IMR-90 (cell line): ENCODE measurements at regions not wholly inside any gene's neighbourhood (a gene's known extent, or its start where the extent isn't known, plus 50 kb on each side); places are given as distances from the start of the nearest gene placed in this dataset.

ENCODE experiments used
- ATAC-seq: fragments of 200-7000 bp; cut with Tn5 transposase; 2 replicates; pipeline ENCODE4 v1.9.1; 2020; ENCODE audit warnings: low read depth, mild to moderate bottlenecking, moderate library complexity
- BruUV-seq: library from RNA; stranded (reverse); fragments of 400-500 nt; replicated peaks from 2 replicates; lab custom pipeline; 2021; lab: Mats Ljungman, UMichigan
- CTCF ChIA-PET: fragments of 300-600 bp; formaldehyde crosslinking; extraction: SDS; loops from one replicate; lab custom pipeline; 2021; ENCODE audit warnings: antibody characterized with exemption; lab: Yijun Ruan, JAX
- POLR2A ChIA-PET: fragments of 300-600 bp; sonication (Branson Sonifier 250); formaldehyde crosslinking; loops from one replicate; lab custom pipeline; 2022; ENCODE audit warnings: antibody characterized with exemption; ENCODE audit not compliant: unreplicated experiment; lab: Charles Lee
- DNase-seq: peaks from one replicate; pipeline ENCODE4 v3.0.0; 2013
- H2AFZ ChIP-seq: replicated peaks from 2 replicates; pipeline ENCODE3; 2013; ENCODE audit warnings: low read length, mild to moderate bottlenecking; ENCODE audit not compliant: poor library complexity
- H2AK5ac ChIP-seq: 2 replicates; pipeline ENCODE4 v1.6.1; 2013; ENCODE audit warnings: low read depth, low read length, inconsistent platforms
- H2AK9ac ChIP-seq: replicated peaks from 2 replicates; pipeline ENCODE3; 2013; ENCODE audit warnings: mild to moderate bottlenecking, low read depth, low read length, moderate library complexity; ENCODE audit not compliant: poor library complexity
- H2BK120ac ChIP-seq: 2 replicates; pipeline ENCODE4 v1.6.1; 2013; ENCODE audit warnings: low read depth, low read length, inconsistent platforms
- H2BK15ac ChIP-seq: 3 replicates; pipeline ENCODE4 v1.6.1; 2013; ENCODE audit warnings: low read depth, low read length, inconsistent platforms
- H2BK20ac ChIP-seq: 2 replicates; pipeline ENCODE4 v1.6.1; 2013; ENCODE audit warnings: low read depth, mild to moderate bottlenecking, inconsistent platforms, low read length, moderate library complexity
- H2BK5ac ChIP-seq: 2 replicates; pipeline ENCODE4 v1.6.1; 2013; ENCODE audit warnings: mild to moderate bottlenecking, low read depth, low read length, inconsistent platforms; ENCODE audit not compliant: poor library complexity, severe bottlenecking
- H3K14ac ChIP-seq: replicated peaks from 2 replicates; pipeline ENCODE4 v1.6.1; 2013; ENCODE audit warnings: low read depth, low read length, inconsistent platforms
- H3K18ac ChIP-seq: 2 replicates; pipeline ENCODE4 v1.6.1; 2013; ENCODE audit warnings: low read depth, low read length, control low read depth
- H3K23ac ChIP-seq: 2 replicates; pipeline ENCODE4 v1.6.1; 2013; ENCODE audit warnings: low read depth, low read length, inconsistent platforms
- H3K27ac ChIP-seq: 2 replicates; pipeline ENCODE4 v1.5.1; 2013; ENCODE audit warnings: mild to moderate bottlenecking, control low read depth, low read length; ENCODE audit not compliant: insufficient read depth
- H3K27me3 ChIP-seq: 2 replicates; pipeline ENCODE4 v1.6.1; 2013; ENCODE audit warnings: low read length; ENCODE audit not compliant: control insufficient read depth, insufficient read depth
- H3K36me3 ChIP-seq: 2 replicates; pipeline ENCODE4 v1.6.1; 2013; ENCODE audit warnings: low read length, mixed read lengths; ENCODE audit not compliant: control insufficient read depth, insufficient read depth
- H3K4ac ChIP-seq: 2 replicates; pipeline ENCODE4 v1.6.1; 2013; ENCODE audit warnings: low read depth, low read length, inconsistent platforms
- H3K4me1 ChIP-seq: 2 replicates; pipeline ENCODE4 v1.6.1; 2013; ENCODE audit warnings: low read length, mixed read lengths; ENCODE audit not compliant: control insufficient read depth, insufficient read depth
- H3K4me2 ChIP-seq: 2 replicates; pipeline ENCODE4 v1.6.1; 2013; ENCODE audit warnings: low read depth, mild to moderate bottlenecking, control low read depth, low read length, moderate library complexity
- H3K4me3 ChIP-seq: 2 replicates; pipeline ENCODE4 v1.5.1; 2013; ENCODE audit warnings: low read depth, mild to moderate bottlenecking, control low read depth, low read length, moderate library complexity; ENCODE audit not compliant: insufficient read depth
- H3K56ac ChIP-seq: 2 replicates; pipeline ENCODE4 v1.6.1; 2013; ENCODE audit warnings: low read length, inconsistent platforms; ENCODE audit not compliant: insufficient read depth; ENCODE audit errors: extremely low read depth
- H3K79me1 ChIP-seq, 2 experiments: 2 replicates each; pipeline ENCODE4 v1.6.1; 2013; ENCODE audit warnings: low read length in 2 of 2, inconsistent platforms in 1 of 2, low read depth in 1 of 2
- H3K9ac ChIP-seq: 2 replicates; pipeline ENCODE4 v1.6.1; 2013; ENCODE audit warnings: low read depth, low read length, control low read depth
- H3K9me1 ChIP-seq: 2 replicates; pipeline ENCODE4 v1.6.1; 2013; ENCODE audit warnings: low read length, inconsistent platforms; ENCODE audit not compliant: insufficient read depth
- H3K9me3 ChIP-seq: 2 replicates; pipeline ENCODE4 v1.6.1; 2013; ENCODE audit warnings: low read length; ENCODE audit not compliant: control insufficient read depth, insufficient read depth
- H4K20me1 ChIP-seq: 2 replicates; pipeline ENCODE4 v1.6.1; 2013; ENCODE audit warnings: low read length, inconsistent platforms; ENCODE audit not compliant: insufficient read depth
- H4K5ac ChIP-seq: 2 replicates; pipeline ENCODE4 v1.6.1; 2013; ENCODE audit warnings: mild to moderate bottlenecking, low read depth, low read length, control low read depth
- H4K8ac ChIP-seq, 2 experiments: 2 replicates each; pipeline ENCODE4 v1.6.1; 2013; ENCODE audit warnings: low read depth in 2 of 2, low read length in 2 of 2, control low read depth in 1 of 2, inconsistent platforms in 1 of 2
- H4K91ac ChIP-seq: 2 replicates; pipeline ENCODE4 v1.6.1; 2013; ENCODE audit warnings: low read depth, low read length, inconsistent platforms; ENCODE audit not compliant: insufficient read depth
- BHLHE40 ChIP-seq: fragments of 150-350 bp; IDR thresholded peaks from 2 replicates; pipeline ENCODE4 v1.6.1; 2016; ENCODE audit warnings: mild to moderate bottlenecking, low read depth, low read length
- CEBPB ChIP-seq: IDR thresholded peaks from 2 replicates; pipeline ENCODE4 v1.6.1; 2012; ENCODE audit warnings: low read depth, low read length, improper control_type of control experiment
- CHD1 ChIP-seq: IDR thresholded peaks from 2 replicates; pipeline ENCODE4 v1.6.1; 2012; ENCODE audit warnings: low read depth, low read length, improper control_type of control experiment
- CTCF ChIP-seq: conservative IDR thresholded peaks from 2 replicates; pipeline ENCODE4 v1.5.1; 2012; ENCODE audit warnings: mild to moderate bottlenecking, low read depth, low read length, improper control_type of control experiment
- ELK1 ChIP-seq: fragments of 150-350 bp; IDR thresholded peaks from 2 replicates; pipeline ENCODE4 v1.6.1; 2016; ENCODE audit warnings: low read depth, mild to moderate bottlenecking, low read length, moderate library complexity, borderline replicate concordance
- FOS ChIP-seq: fragments of 150-350 bp; IDR thresholded peaks from 2 replicates; pipeline ENCODE4 v1.6.1; 2016; ENCODE audit warnings: low read depth, low read length
- MAZ ChIP-seq: IDR thresholded peaks from 2 replicates; pipeline ENCODE4 v1.6.1; 2012; ENCODE audit warnings: low read depth, mild to moderate bottlenecking, low read length, improper control_type of control experiment, moderate library complexity, borderline replicate concordance
- MXI1 ChIP-seq: IDR thresholded peaks from 2 replicates; pipeline ENCODE4 v1.6.1; 2012; ENCODE audit warnings: low read depth, mild to moderate bottlenecking, low read length, moderate library complexity, borderline replicate concordance
- NFE2L2 ChIP-seq: fragments of 150-350 bp; IDR thresholded peaks from 2 replicates; pipeline ENCODE4 v1.6.1; 2016; ENCODE audit warnings: low read depth, mild to moderate bottlenecking, low read length
- RAD21 ChIP-seq: IDR thresholded peaks from 2 replicates; pipeline ENCODE4 v1.6.1; 2012; ENCODE audit warnings: low read length, improper control_type of control experiment
- RCOR1 ChIP-seq: IDR thresholded peaks from 2 replicates; pipeline ENCODE4 v1.6.1; 2012; ENCODE audit warnings: mild to moderate bottlenecking, low read length, improper control_type of control experiment; ENCODE audit not compliant: insufficient replicate concordance
- RFX5 ChIP-seq: IDR thresholded peaks from 2 replicates; pipeline ENCODE4 v1.8.0; 2012; ENCODE audit warnings: low read depth, mild to moderate bottlenecking, low read length, moderate library complexity
- SMC3 ChIP-seq: fragments of 150-350 bp; IDR thresholded peaks from 2 replicates; pipeline ENCODE4 v1.6.1; 2016; ENCODE audit warnings: low read depth, mild to moderate bottlenecking, antibody characterized with exemption, low read length, moderate library complexity
- USF2 ChIP-seq: fragments of 150-350 bp; IDR thresholded peaks from 2 replicates; pipeline ENCODE4 v1.6.1; 2017; ENCODE audit warnings: mild to moderate bottlenecking, antibody characterized with exemption, low read length, low read depth
- WGBS, 2 experiments: methylation state at CpG; one replicate each; pipeline versions ENCODE4 v1.1.5 to v1.1.7; 2013; ENCODE audit warnings: missing lambda C conversion rate in 2 of 2; ENCODE audit not compliant: insufficient read length in 1 of 2; ENCODE audit errors: extremely low coverage in 2 of 2; 5-methylcytosine and 5-hydroxymethylcytosine counted together
- dilution Hi-C: fragments of 300-500 bp; cut with HindIII; formaldehyde crosslinking; loops from one replicate; pipeline ENCODE4 v1.14.3; 2018; ENCODE audit warnings: low sequenced_read_pairs; ENCODE audit not compliant: unreplicated experiment
- in situ Hi-C: fragments of 300-500 bp; cut with MboI; formaldehyde crosslinking; loops from 3 replicates; pipeline ENCODE4 v1.14.3; 2019; ENCODE audit warnings: low sequenced_read_pairs, inconsistent platforms, mixed read lengths
- intact Hi-C: fragments of 100-400 bp; cut with micrococcal nuclease; formaldehyde crosslinking; loops from 2 replicates; pipeline ENCODE4 v1.10.0; 2022

GRCh38 chr6:137363805-137364138 is 130.4 kb downstream of the OLIG3 start:
- no peak overlapping the region for H3K27ac ChIP-seq
- no peak overlapping the region for H2BK20ac ChIP-seq
- no peak overlapping the region for H4K91ac ChIP-seq
- H3K79me1 ChIP-seq: no peaks in the 10 kb centered on the region
- WGBS, 2 experiments: no CpG with 5 or more reads among the region's 5 CpGs
- no peak overlapping the region for H3K18ac ChIP-seq
- no peak for ATAC-seq
- no peak overlapping the region for H3K4me2 ChIP-seq
- no peak for DNase-seq
- H2BK120ac ChIP-seq: no peak overlapping the region
- BruUV-seq: no TSS peak
- in situ Hi-C loops: no loop called here
- H4K8ac ChIP-seq: no peak overlapping the region
- no peak overlapping the region for H4K5ac ChIP-seq
- H3K9ac ChIP-seq: no peak overlapping the region
- H3K9me1 ChIP-seq: no peaks in the 10 kb centered on the region
- no peak overlapping the region for H2AFZ ChIP-seq
- no peak overlapping the region for H2BK5ac ChIP-seq
- no peaks in the 10 kb centered on the region for H3K4me1 ChIP-seq
- H4K20me1 ChIP-seq: no peaks in the 10 kb centered on the region
- H3K14ac ChIP-seq: no peak overlapping the region
- peaks cover 3% of the 10 kb centered on the region; the same call in 1 of the 2 replicates for H3K27me3 ChIP-seq
- no peak overlapping the region for H2AK9ac ChIP-seq
- no peak for TF ChIP-seq RAD21
- TF ChIP-seq ELK1: no peak
- TF ChIP-seq CTCF: no peak
- TF ChIP-seq NFE2L2: no peak
- TF ChIP-seq CEBPB: no peak
- no peak for TF ChIP-seq RCOR1
- no peak for TF ChIP-seq MXI1
- TF ChIP-seq FOS: no peak
- no peak for TF ChIP-seq CHD1
- no peak for TF ChIP-seq RFX5
- TF ChIP-seq USF2: no peak
- TF ChIP-seq MAZ: no peak
- TF ChIP-seq BHLHE40: no peak
- TF ChIP-seq SMC3: no peak
- H3K36me3 ChIP-seq: no peaks in the 10 kb centered on the region
- H3K9me3 ChIP-seq: no peaks in the 10 kb centered on the region
- CTCF ChIA-PET: no interaction called here
- no peak overlapping the region for H3K4me3 ChIP-seq
- intact Hi-C loops: no loop called here
- H3K4ac ChIP-seq: no peak overlapping the region
- H3K23ac ChIP-seq: no peak overlapping the region
- no peak overlapping the region for H2BK15ac ChIP-seq
- POLR2A ChIA-PET: no interaction called here
- H2AK5ac ChIP-seq: no peak overlapping the region
- dilution Hi-C loops: no loop called here
- H3K56ac ChIP-seq: no peak overlapping the region
